GM19468 (cell line): ENCODE measurements at regions not wholly inside any gene's neighbourhood (a gene's known extent, or its start where the extent isn't known, plus 50 kb on each side); places are given as distances from the start of the nearest gene placed in this dataset.

ENCODE experiments used
- ATAC-seq: cut with Tn5 transposase; IDR thresholded peaks from one replicate; pipeline ENCODE4 v1.9.1; 2021; ENCODE audit warnings: mild to moderate bottlenecking, moderate library complexity, moderate number of reproducible peaks; ENCODE audit not compliant: unreplicated experiment; ENCODE audit errors: extremely low read depth

GRCh38 chr11:28536504-28537267, 428.5 kb downstream of the METTL15 start:
- no peak for ATAC-seq

- no peak for ATAC-seq
These were observed 427.5 kb downstream of the METTL15 start for GRCh38 chr11:28535677-28536076.

- no peak for ATAC-seq
These were observed 421.6 kb downstream of the METTL15 start for GRCh38 chr11:28529540-28530410.

- ATAC-seq: no peak
These were observed 420.9 kb downstream of the METTL15 start for GRCh38 chr11:28529046-28529445.

- no peak for ATAC-seq
These were observed 420.0 kb downstream of the METTL15 start for GRCh38 chr11:28528217-28528616.

GRCh38 chr11:28526406-28526751, 418.2 kb downstream of the METTL15 start:
- no peak for ATAC-seq

GRCh38 chr11:28525636-28526405, 417.6 kb downstream of the METTL15 start:
- ATAC-seq: no peak

GRCh38 chr11:28524098-28524497, 415.9 kb downstream of the METTL15 start:
- ATAC-seq: no peak

- no peak for ATAC-seq
These were observed 412.9 kb downstream of the METTL15 start for GRCh38 chr11:28521075-28521474.

- ATAC-seq: no peak
These were observed 412.1 kb downstream of the METTL15 start for GRCh38 chr11:28520291-28520690.

- no peak for ATAC-seq
These were observed 410.6 kb downstream of the METTL15 start for GRCh38 chr11:28518825-28519224.

GRCh38 chr11:28517621-28518020, 409.4 kb downstream of the METTL15 start:
- no peak for ATAC-seq

- ATAC-seq: no peak
These were observed 406.2 kb downstream of the METTL15 start for GRCh38 chr11:28514391-28514790.

GRCh38 chr11:28512143-28512756, 404.1 kb downstream of the METTL15 start:
- no peak for ATAC-seq

- ATAC-seq: no peak
These were observed 397.0 kb downstream of the METTL15 start for GRCh38 chr11:28505232-28505631.

GRCh38 chr11:28504555-28505110, 396.4 kb downstream of the METTL15 start:
- ATAC-seq: no peak

GRCh38 chr11:28495333-28495732, 387.1 kb downstream of the METTL15 start:
- no peak for ATAC-seq

GRCh38 chr11:28491431-28491830, 383.2 kb downstream of the METTL15 start:
- no peak for ATAC-seq

GRCh38 chr11:28490773-28491382, 382.7 kb downstream of the METTL15 start:
- ATAC-seq: no peak

- no peak for ATAC-seq
These were observed 380.1 kb downstream of the METTL15 start for GRCh38 chr11:28488336-28488735.
